H9 (cell line): ENCODE measurements at regions not wholly inside any gene's neighbourhood (a gene's known extent, or its start where the extent isn't known, plus 50 kb on each side); places are given as distances from the start of the nearest gene placed in this dataset.

Experiments
- DNase-seq: peaks from one replicate; pipeline ENCODE4 v3.0.0-alpha.2; 2017
- H2AFZ ChIP-seq: one replicate; pipeline ENCODE4 v1.6.1; 2013; ENCODE audit warnings: mild to moderate bottlenecking, low read length, control low read depth, moderate library complexity
- H2AK5ac ChIP-seq: 2 replicates; pipeline ENCODE4 v1.6.1; 2013; ENCODE audit warnings: low read length, control low read depth, mixed read lengths; ENCODE audit not compliant: insufficient read length
- H2BK120ac ChIP-seq: one replicate; pipeline ENCODE4 v1.6.1; 2013; ENCODE audit warnings: low read depth, mild to moderate bottlenecking, low read length, control low read depth, inconsistent platforms; ENCODE audit not compliant: poor library complexity, severe bottlenecking
- H2BK12ac ChIP-seq: 2 replicates; pipeline ENCODE4 v1.6.1; 2013; ENCODE audit warnings: low read length, control low read depth, mixed read lengths, low read depth; ENCODE audit not compliant: insufficient read length
- H2BK15ac ChIP-seq: 2 replicates; pipeline ENCODE4 v1.6.1; 2013; ENCODE audit warnings: low read depth, low read length, control low read depth
- H2BK20ac ChIP-seq: one replicate; pipeline ENCODE4 v1.6.1; 2013; ENCODE audit warnings: low read depth, mild to moderate bottlenecking, low read length, control low read depth, inconsistent platforms; ENCODE audit not compliant: poor library complexity, severe bottlenecking
- H2BK5ac ChIP-seq: 2 replicates; pipeline ENCODE4 v1.6.1; 2013; ENCODE audit warnings: low read length, control low read depth, mixed read lengths; ENCODE audit not compliant: insufficient read length
- H3K14ac ChIP-seq: 2 replicates; pipeline ENCODE4 v1.6.1; 2013; ENCODE audit warnings: low read length, control low read depth; ENCODE audit not compliant: insufficient read depth
- H3K18ac ChIP-seq: 2 replicates; pipeline ENCODE4 v1.6.1; 2013; ENCODE audit warnings: low read depth, mild to moderate bottlenecking, mixed read lengths, low read length, control low read depth; ENCODE audit not compliant: insufficient read length
- H3K23ac ChIP-seq: 2 replicates; pipeline ENCODE4 v1.6.1; 2013; ENCODE audit warnings: low read length, control low read depth, mixed read lengths, low read depth; ENCODE audit not compliant: insufficient read length
- H3K23me2 ChIP-seq: 2 replicates; pipeline ENCODE4 v1.6.1; 2013; ENCODE audit warnings: low read depth, mild to moderate bottlenecking, mixed read lengths, low read length, control low read depth; ENCODE audit not compliant: insufficient read length, poor library complexity, severe bottlenecking
- H3K27ac ChIP-seq: 2 replicates; pipeline ENCODE4 v1.5.1; 2013; ENCODE audit warnings: low read length, control low read depth, mixed read lengths, low read depth; ENCODE audit not compliant: insufficient read length
- H3K27me3 ChIP-seq: 2 replicates; pipeline ENCODE4 v1.6.1; 2013; ENCODE audit warnings: low read length, control low read depth, inconsistent platforms; ENCODE audit not compliant: insufficient read depth
- H3K4ac ChIP-seq: 2 replicates; pipeline ENCODE4 v1.6.1; 2013; ENCODE audit warnings: low read depth, mild to moderate bottlenecking, control low read depth, inconsistent platforms, low read length, moderate library complexity
- H3K4me1 ChIP-seq: 2 replicates; pipeline ENCODE4 v1.6.1; 2013; ENCODE audit warnings: low read length, control low read depth, inconsistent platforms; ENCODE audit not compliant: insufficient read depth
- H3K4me2 ChIP-seq: 2 replicates; pipeline ENCODE4 v1.6.1; 2013; ENCODE audit warnings: low read length, control low read depth, mixed read lengths; ENCODE audit not compliant: insufficient read length, insufficient read depth
- H3K56ac ChIP-seq: 2 replicates; pipeline ENCODE4 v1.6.1; 2013; ENCODE audit warnings: low read depth, mild to moderate bottlenecking, mixed read lengths, low read length, control low read depth; ENCODE audit not compliant: insufficient read length
- H3K79me1 ChIP-seq: 2 replicates; pipeline ENCODE4 v1.6.1; 2013; ENCODE audit warnings: low read depth, mild to moderate bottlenecking, moderate library complexity, low read length, control low read depth, inconsistent platforms; ENCODE audit not compliant: insufficient read depth, poor library complexity, severe bottlenecking
- H3K79me2 ChIP-seq: 2 replicates; pipeline ENCODE4 v1.6.1; 2013; ENCODE audit warnings: low read length, control low read depth, inconsistent platforms; ENCODE audit not compliant: insufficient read depth
- H3K9ac ChIP-seq: 2 replicates; pipeline ENCODE4 v1.6.1; 2013; ENCODE audit warnings: low read length, control low read depth, mixed read lengths; ENCODE audit not compliant: insufficient read length; ENCODE audit errors: extremely low read depth
- H3K9me3 ChIP-seq: one replicate; pipeline ENCODE4 v1.6.1; 2013; ENCODE audit warnings: low read depth, low read length, inconsistent platforms; ENCODE audit not compliant: control insufficient read depth
- H3T11ph ChIP-seq: one replicate; pipeline ENCODE4 v1.6.1; 2013; ENCODE audit warnings: mild to moderate bottlenecking, low read length, control low read depth, inconsistent platforms
- H4K20me1 ChIP-seq: one replicate; pipeline ENCODE4 v1.6.1; 2013; ENCODE audit not compliant: control insufficient read depth, insufficient read length, insufficient read depth
- H4K5ac ChIP-seq: 2 replicates; pipeline ENCODE4 v1.6.1; 2013; ENCODE audit warnings: low read depth, mild to moderate bottlenecking, mixed read lengths, low read length, control low read depth; ENCODE audit not compliant: insufficient read length
- H4K8ac ChIP-seq: replicated peaks from 2 replicates; pipeline ENCODE4 v1.6.1; 2013; ENCODE audit warnings: low read length, control low read depth, mixed read lengths, low read depth; ENCODE audit not compliant: insufficient read length
- H4K91ac ChIP-seq: 2 replicates; pipeline ENCODE4 v1.6.1; 2013; ENCODE audit warnings: low read depth, mild to moderate bottlenecking, moderate library complexity, mixed read lengths, low read length, control low read depth; ENCODE audit not compliant: insufficient read length
- H3K27ac Mint-ChIP-seq, 3 experiments: 2 replicates in 2 of 3; 3 replicates in 1 of 3; pipeline ENCODE4 v1.8.0; 2020 to 2021; ENCODE audit warnings: mixed read lengths in 3 of 3, mild to moderate bottlenecking in 1 of 3, moderate library complexity in 1 of 3
- H3K27me3 Mint-ChIP-seq: 2 replicates; pipeline ENCODE4 v1.8.0; 2021; ENCODE audit warnings: low read depth, mild to moderate bottlenecking, moderate library complexity, mixed read lengths
- H3K36me3 Mint-ChIP-seq, 3 experiments: 2 replicates in 2 of 3; 3 replicates in 1 of 3; pipeline ENCODE4 v1.8.0; 2020 to 2021; ENCODE audit warnings: low read depth in 3 of 3, mixed read lengths in 3 of 3; ENCODE audit not compliant: insufficient read depth in 1 of 3
- H3K4me1 Mint-ChIP-seq, 2 experiments: 2 replicates each; pipeline ENCODE4 v1.8.0; 2020; ENCODE audit warnings: mixed read lengths in 2 of 2
- H3K4me3 Mint-ChIP-seq, 2 experiments: 2 replicates in 1 of 2; 3 replicates in 1 of 2; pipeline ENCODE4 v1.8.0; 2020 to 2021; ENCODE audit warnings: mild to moderate bottlenecking in 2 of 2, mixed read lengths in 2 of 2, moderate library complexity in 1 of 2
- H3K9me3 Mint-ChIP-seq, 2 experiments: 2 replicates in 1 of 2; 3 replicates in 1 of 2; pipeline ENCODE4 v1.8.0; 2020; ENCODE audit warnings: mild to moderate bottlenecking in 2 of 2, mixed read lengths in 2 of 2, moderate library complexity in 1 of 2
- WGBS: extraction: QIAGEN DNeasy Blood & Tissue Kit; methylation state at CpG from one replicate; pipeline ENCODE4 v1.1.7; 2013; ENCODE audit warnings: missing lambda C conversion rate, low lambda C conversion rate, mixed read lengths; ENCODE audit not compliant: insufficient read length; ENCODE audit errors: extremely low coverage; 5-methylcytosine and 5-hydroxymethylcytosine counted together
- TF ChIP-seq, protein P1 (sequence below): fragments of 200-600 bp; sonication (generic); conservative IDR thresholded peaks from 3 replicates; pipeline ENCODE4 v1.8.0; 2021; ENCODE audit warnings: antibody characterized with exemption, mild to moderate bottlenecking

DNA sequence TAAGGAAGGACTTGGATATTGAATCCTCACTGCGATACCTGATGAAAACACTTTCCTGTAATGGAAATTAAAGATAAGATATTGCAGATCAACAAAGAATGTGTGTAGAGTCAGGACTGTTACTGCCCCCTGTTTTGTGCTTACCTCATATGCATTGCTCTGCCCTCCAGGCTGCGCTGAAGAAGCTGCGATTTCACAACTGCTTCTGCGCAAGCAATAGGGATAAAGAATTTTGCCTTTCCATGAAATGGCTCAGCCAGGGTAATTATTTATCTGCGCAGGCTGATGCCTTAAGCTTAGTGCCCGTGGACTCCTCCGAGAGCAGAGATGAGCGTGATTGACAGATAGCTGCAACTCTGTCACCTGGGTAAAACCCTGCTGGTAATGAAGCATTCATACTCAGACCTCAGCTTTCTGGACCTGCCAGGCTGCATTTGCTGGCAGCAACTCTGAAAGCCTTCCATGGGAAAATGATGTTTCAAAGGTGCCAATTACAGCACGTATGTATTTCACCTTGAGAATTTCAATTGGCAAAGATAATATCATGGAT, 370.6 kb downstream of the SAMD5 start:
- Histone ChIP-seq H2AFZ (no peak overlapping the region), H3K9ac (no peak overlapping the region), H3K18ac (no peak overlapping the region), H3K23ac (no peak overlapping the region), H3K14ac (no peak overlapping the region), H2BK20ac (no peak overlapping the region), H2AK5ac (no peak overlapping the region), H3K27me3 (no peaks in the 10 kb centered on the region), H3K4ac (no peak overlapping the region), H2BK120ac (no peak overlapping the region), H3K4me1 (no peaks in the 10 kb centered on the region), H4K91ac (no peak overlapping the region), H3K79me2 (no peaks in the 10 kb centered on the region), H2BK12ac (no peak overlapping the region), H2BK15ac (no peak overlapping the region), H4K5ac (no peak overlapping the region), H3K23me2 (no peaks in the 10 kb centered on the region), H3K4me2 (no peak overlapping the region), H2BK5ac (no peak overlapping the region), H3K56ac (no peak overlapping the region), H3K9me3 (no peaks in the 10 kb centered on the region), H4K20me1 (no peaks in the 10 kb centered on the region), H3K27ac (no peak overlapping the region), H3K79me1 (no peaks in the 10 kb centered on the region), H3T11ph (no peak overlapping the region), H4K8ac (no peak overlapping the region)
- H3K4me3 Mint-ChIP-seq = no peak overlapping the region
- H3K27me3 Mint-ChIP-seq = no peaks in the 10 kb centered on the region
- H3K36me3 Mint-ChIP-seq = no peaks in the 10 kb centered on the region
- H3K27ac Mint-ChIP-seq = no peak overlapping the region
- H3K4me1 Mint-ChIP-seq = peaks cover 14 to 22% of the 10 kb centered on the region in 2 experiments
- no CpG with 5 or more reads among the region's 9 CpGs for WGBS
- no peak for DNase-seq
- TF ChIP-seq, protein P1, sequence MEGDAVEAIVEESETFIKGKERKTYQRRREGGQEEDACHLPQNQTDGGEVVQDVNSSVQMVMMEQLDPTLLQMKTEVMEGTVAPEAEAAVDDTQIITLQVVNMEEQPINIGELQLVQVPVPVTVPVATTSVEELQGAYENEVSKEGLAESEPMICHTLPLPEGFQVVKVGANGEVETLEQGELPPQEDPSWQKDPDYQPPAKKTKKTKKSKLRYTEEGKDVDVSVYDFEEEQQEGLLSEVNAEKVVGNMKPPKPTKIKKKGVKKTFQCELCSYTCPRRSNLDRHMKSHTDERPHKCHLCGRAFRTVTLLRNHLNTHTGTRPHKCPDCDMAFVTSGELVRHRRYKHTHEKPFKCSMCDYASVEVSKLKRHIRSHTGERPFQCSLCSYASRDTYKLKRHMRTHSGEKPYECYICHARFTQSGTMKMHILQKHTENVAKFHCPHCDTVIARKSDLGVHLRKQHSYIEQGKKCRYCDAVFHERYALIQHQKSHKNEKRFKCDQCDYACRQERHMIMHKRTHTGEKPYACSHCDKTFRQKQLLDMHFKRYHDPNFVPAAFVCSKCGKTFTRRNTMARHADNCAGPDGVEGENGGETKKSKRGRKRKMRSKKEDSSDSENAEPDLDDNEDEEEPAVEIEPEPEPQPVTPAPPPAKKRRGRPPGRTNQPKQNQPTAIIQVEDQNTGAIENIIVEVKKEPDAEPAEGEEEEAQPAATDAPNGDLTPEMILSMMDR = no peak
- H3K9me3 Mint-ChIP-seq = no peaks in the 10 kb centered on the region
